ENCODE measurements at regions not wholly inside any gene's neighbourhood (a gene's known extent, or its start where the extent isn't known, plus 50 kb on each side); places are given as distances from the start of the nearest gene placed in this dataset.
"Not testable (repeated sequence)": the region's sequence is repeated elsewhere in the genome, so short reads cannot be mapped to it uniquely, and the experiment has no call there.

- no peak for DNase-seq (ENCODE audit: low spot score)
Measured at GRCh38 chr10:107548301-107548700, 383.8 kb upstream of the SORCS1 start.

- no peak for DNase-seq (ENCODE audit: low spot score)
Measured at GRCh38 chr10:107546986-107547385, 382.5 kb upstream of the SORCS1 start.

- DNase-seq (ENCODE audit: low spot score), result no peak
Measured at GRCh38 chr10:107546284-107546683, 381.8 kb upstream of the SORCS1 start.

GRCh38 chr10:107545717-107546116 lies 381.2 kb upstream of the SORCS1 start:
- DNase-seq (ENCODE audit: low spot score), result no peak

GRCh38 chr10:107544706-107545520 lies 380.4 kb upstream of the SORCS1 start:
- no peak for DNase-seq (ENCODE audit: low spot score)

- DNase-seq (ENCODE audit: low spot score), result no peak
Measured at GRCh38 chr10:107542607-107543006, 378.1 kb upstream of the SORCS1 start.

- DNase-seq (ENCODE audit: low spot score), result no peak
Measured at GRCh38 chr10:107542016-107542415, 377.5 kb upstream of the SORCS1 start.

GRCh38 chr10:107540981-107541380 lies 376.5 kb upstream of the SORCS1 start:
- DNase-seq (ENCODE audit: low spot score), result no peak

- DNase-seq (ENCODE audit: low spot score), result no peak
Measured at GRCh38 chr10:107529350-107529749, 364.8 kb upstream of the SORCS1 start.

GRCh38 chr10:107520348-107520747 lies 355.8 kb upstream of the SORCS1 start:
- DNase-seq (ENCODE audit: low spot score), result no peak

- DNase-seq (ENCODE audit: low spot score), result no peak
Measured at GRCh38 chr10:107517811-107518210, 353.3 kb upstream of the SORCS1 start.

GRCh38 chr10:107516349-107516748 lies 351.8 kb upstream of the SORCS1 start:
- no peak for DNase-seq (ENCODE audit: low spot score)

GRCh38 chr10:107504011-107504410 lies 339.5 kb upstream of the SORCS1 start:
- not testable (repeated sequence) for DNase-seq (ENCODE audit: low spot score)

- DNase-seq (ENCODE audit: low spot score), result no peak
Measured at GRCh38 chr10:107502229-107502985, 337.9 kb upstream of the SORCS1 start.

GRCh38 chr10:107498983-107499382 lies 334.5 kb upstream of the SORCS1 start:
- no peak for DNase-seq (ENCODE audit: low spot score)

GRCh38 chr10:107497024-107497423 lies 332.5 kb upstream of the SORCS1 start:
- no peak for DNase-seq (ENCODE audit: low spot score)

GRCh38 chr10:107496594-107496993 lies 332.1 kb upstream of the SORCS1 start:
- no peak for DNase-seq (ENCODE audit: low spot score)

GRCh38 chr10:107492389-107492788 lies 327.9 kb upstream of the SORCS1 start:
- no peak for DNase-seq (ENCODE audit: low spot score)

- no peak for DNase-seq (ENCODE audit: low spot score)
Measured at GRCh38 chr10:107490389-107490788, 325.9 kb upstream of the SORCS1 start.

- no peak for DNase-seq (ENCODE audit: low spot score)
Measured at GRCh38 chr10:107487284-107487683, 322.8 kb upstream of the SORCS1 start.

GRCh38 chr10:107485019-107485418 lies 320.5 kb upstream of the SORCS1 start:
- no peak for DNase-seq (ENCODE audit: low spot score)

GRCh38 chr10:107481881-107482280 lies 317.4 kb upstream of the SORCS1 start:
- DNase-seq (ENCODE audit: low spot score), result no peak

GRCh38 chr10:107481224-107481623 lies 316.7 kb upstream of the SORCS1 start:
- no peak for DNase-seq (ENCODE audit: low spot score)

Measured in HT-29 (cell line).